GM19238 (cell line): ENCODE measurements at regions not wholly inside any gene's neighbourhood (a gene's known extent, or its start where the extent isn't known, plus 50 kb on each side); places are given as distances from the start of the nearest gene placed in this dataset.

ENCODE experiments used
- DNase-seq: peaks from one replicate; pipeline ENCODE4 v3.0.0; 2011; ENCODE audit warnings: low spot score; ENCODE audit not compliant: insufficient read length

GRCh38 chr2:18898271-18898670 is 308.9 kb upstream of the NT5C1B start:
- no peak for DNase-seq

- no peak for DNase-seq
Observed at GRCh38 chr2:18896125-18896764, 306.9 kb upstream of the NT5C1B start.

- no peak for DNase-seq
Observed at GRCh38 chr2:18891600-18892345, 302.4 kb upstream of the NT5C1B start.

- no peak for DNase-seq
Observed at GRCh38 chr2:18889565-18890332, 300.4 kb upstream of the NT5C1B start.

- DNase-seq: no peak
Observed at GRCh38 chr2:18885457-18885856, 296.1 kb upstream of the NT5C1B start.

- DNase-seq: no peak
Observed at GRCh38 chr2:18883616-18884456, 294.5 kb upstream of the NT5C1B start.

- no peak for DNase-seq
Observed at GRCh38 chr2:18871430-18871829, 282.1 kb upstream of the NT5C1B start.

- DNase-seq: no peak
Observed at GRCh38 chr2:18870307-18870706, 280.9 kb upstream of the NT5C1B start.

GRCh38 chr2:18861951-18862350 is 272.6 kb upstream of the NT5C1B start:
- DNase-seq: no peak

GRCh38 chr2:18860179-18860578 is 270.8 kb upstream of the NT5C1B start:
- DNase-seq: no peak

GRCh38 chr2:18856765-18857164 is 267.4 kb upstream of the NT5C1B start:
- no peak for DNase-seq

- DNase-seq: no peak
Observed at GRCh38 chr2:18855027-18855426, 265.7 kb upstream of the NT5C1B start.

GRCh38 chr2:18849841-18850578 is 260.6 kb upstream of the NT5C1B start:
- DNase-seq: no peak

GRCh38 chr2:18848646-18849045 is 259.3 kb upstream of the NT5C1B start:
- no peak for DNase-seq

- DNase-seq: no peak
Observed at GRCh38 chr2:18845854-18846445, 256.6 kb upstream of the NT5C1B start.

GRCh38 chr2:18842836-18843235 is 253.5 kb upstream of the NT5C1B start:
- DNase-seq: no peak

GRCh38 chr2:18841248-18842150 is 252.1 kb upstream of the NT5C1B start:
- DNase-seq: no peak

- DNase-seq: no peak
Observed at GRCh38 chr2:18837240-18837639, 247.9 kb upstream of the NT5C1B start.

GRCh38 chr2:18836436-18836835 is 247.1 kb upstream of the NT5C1B start:
- no peak for DNase-seq
